HepG2 (cell line): ENCODE measurements at regions not wholly inside any gene's neighbourhood (a gene's known extent, or its start where the extent isn't known, plus 50 kb on each side); places are given as distances from the start of the nearest gene placed in this dataset.
A peak's percentile ranks its signal among the peaks of the same experiment; 100 is the strongest.

Experiments used
- DNMT3B ChIP-seq: conservative IDR thresholded peaks from 2 replicates; pipeline ENCODE4 v1.6.1; 2016; ENCODE audit warnings: missing biosample characterization, control low read depth
- ETV6 ChIP-seq: sonication (generic); formaldehyde crosslinking; conservative IDR thresholded peaks from 2 replicates; pipeline ENCODE4 v1.4.0; 2020; ENCODE audit warnings: missing genetic modification reagents
- FOXJ3 ChIP-seq: sonication (generic); formaldehyde crosslinking; IDR thresholded peaks from 2 replicates; pipeline ENCODE4 v1.4.0; 2020; ENCODE audit warnings: missing genetic modification reagents, mild to moderate bottlenecking, borderline replicate concordance
- HDAC1 ChIP-seq: sonication (generic); formaldehyde crosslinking; IDR thresholded peaks from 2 replicates; pipeline ENCODE4 v1.5.1; 2020; ENCODE audit warnings: mild to moderate bottlenecking, missing genetic modification reagents
- HNRNPL ChIP-seq: fragments of 200-400 bp; formaldehyde crosslinking; IDR thresholded peaks from 2 replicates; pipeline ENCODE4 v1.6.1; 2017; ENCODE audit warnings: mild to moderate bottlenecking, low read depth, low read length
- HOXA7 ChIP-seq: sonication (generic); formaldehyde crosslinking; IDR thresholded peaks from 2 replicates; pipeline ENCODE4 v1.8.1; 2022; ENCODE audit warnings: mild to moderate bottlenecking, missing genetic modification reagents, moderate library complexity
- IKZF4 ChIP-seq: sonication (generic); formaldehyde crosslinking; IDR thresholded peaks from 2 replicates; pipeline ENCODE4 v1.5.1; 2020; ENCODE audit warnings: borderline replicate concordance, mild to moderate bottlenecking, low read depth, missing genetic modification reagents; ENCODE audit errors: not compliant biosample characterization
- JUND ChIP-seq: sonication (generic); formaldehyde crosslinking; IDR thresholded peaks from 2 replicates; pipeline ENCODE4 v1.8.0; 2022; ENCODE audit warnings: mild to moderate bottlenecking, missing genetic modification reagents
- MTERF4 ChIP-seq: sonication (generic); formaldehyde crosslinking; IDR thresholded peaks from 2 replicates; pipeline ENCODE4 v1.8.0; 2023; ENCODE audit warnings: mild to moderate bottlenecking, missing genetic modification reagents
- MXD3 ChIP-seq: IDR thresholded peaks from 2 replicates; pipeline ENCODE4 v1.6.1; 2016; ENCODE audit warnings: mild to moderate bottlenecking, missing biosample characterization, missing genetic modification reagents
- NFRKB ChIP-seq: fragments of 450-650 bp; IDR thresholded peaks from 2 replicates; pipeline ENCODE4 v1.6.1; 2017
- RBFOX2 ChIP-seq: fragments of 200-400 bp; formaldehyde crosslinking; IDR thresholded peaks from 2 replicates; pipeline ENCODE4 v1.6.1; 2017; ENCODE audit warnings: low read depth, mild to moderate bottlenecking, low read length
- RXRB ChIP-seq: IDR thresholded peaks from 2 replicates; pipeline ENCODE4 v1.6.1; 2016; ENCODE audit warnings: borderline replicate concordance, missing genetic modification reagents, missing compliant biosample characterization
- SAP130 ChIP-seq: IDR thresholded peaks from 2 replicates; pipeline ENCODE4 v1.6.1; 2016; ENCODE audit warnings: low read depth
- TARDBP ChIP-seq: sonication (generic); formaldehyde crosslinking; IDR thresholded peaks from 2 replicates; pipeline ENCODE4 v1.8.0; 2022; ENCODE audit warnings: mild to moderate bottlenecking, missing genetic modification reagents
- TFAP4 ChIP-seq: sonication (generic); IDR thresholded peaks from 2 replicates; pipeline ENCODE4 v1.6.1; 2016; ENCODE audit warnings: low read depth, borderline replicate concordance
- TMF1 ChIP-seq: sonication (generic); formaldehyde crosslinking; IDR thresholded peaks from 2 replicates; pipeline ENCODE4 v1.8.1; 2022; ENCODE audit warnings: low read depth, missing genetic modification reagents
- ZBED4 ChIP-seq: sonication (generic); formaldehyde crosslinking; IDR thresholded peaks from 2 replicates; pipeline ENCODE4 v1.4.0; 2020; ENCODE audit warnings: missing genetic modification reagents, borderline replicate concordance
- ZNF30 ChIP-seq: sonication (generic); formaldehyde crosslinking; IDR thresholded peaks from 2 replicates; pipeline ENCODE4 v1.5.0; 2020; ENCODE audit warnings: mild to moderate bottlenecking, missing genetic modification reagents
- ZNF337 ChIP-seq: sonication (generic); formaldehyde crosslinking; IDR thresholded peaks from 2 replicates; pipeline ENCODE4 v1.5.1; 2020; ENCODE audit warnings: missing genetic modification reagents, low read depth, mild to moderate bottlenecking, borderline replicate concordance
- ZNF350 ChIP-seq: sonication (generic); formaldehyde crosslinking; IDR thresholded peaks from 2 replicates; pipeline ENCODE4 v1.4.0; 2020; ENCODE audit warnings: mild to moderate bottlenecking, low read depth, missing genetic modification reagents, borderline replicate concordance
- ZNF512 ChIP-seq: sonication (generic); formaldehyde crosslinking; IDR thresholded peaks from 2 replicates; pipeline ENCODE4 v1.4.0; 2020; ENCODE audit warnings: mild to moderate bottlenecking, missing genetic modification reagents
- ZNF878 ChIP-seq: sonication (generic); formaldehyde crosslinking; IDR thresholded peaks from 2 replicates; pipeline ENCODE4 v1.8.1; 2023; ENCODE audit warnings: mild to moderate bottlenecking, missing genetic modification reagents, moderate library complexity

GRCh38 chr7:130912862-130913638 lies 179.0 kb upstream of the KLF14 start (continued):
- TF ChIP-seq JUND (CRISPR knock-in tag) (peak; percentile 34; the same call in 1 of the 2 replicates), HOXA7 (CRISPR knock-in tag) (no peak), MXD3 (CRISPR knock-in tag) (peak; percentile 28; the same call in 1 of the 2 replicates), MTERF4 (CRISPR knock-in tag) (no peak), ZNF512 (CRISPR knock-in tag) (no peak), ETV6 (CRISPR knock-in tag) (no peak), ZBED4 (CRISPR knock-in tag) (no peak), ZNF350 (CRISPR knock-in tag) (0 out of 2 replicates have a peak, but pooled peaks have one; percentile 43), ZNF337 (CRISPR knock-in tag) (no peak), HNRNPL (no peak), DNMT3B (CRISPR knock-in tag) (peak; percentile 70; the same call in 1 of the 2 replicates), HDAC1 (no peak), SAP130 (CRISPR knock-in tag) (peak; percentile 85), TMF1 (no peak), FOXJ3 (CRISPR knock-in tag) (no peak), RXRB (CRISPR knock-in tag) (0 out of 2 replicates have a peak, but pooled peaks have one; percentile 36), NFRKB (no peak), IKZF4 (CRISPR knock-in tag) (no peak), TFAP4 (no peak; the same call in 1 of the 2 replicates), ZNF878 (CRISPR knock-in tag) (0 out of 2 replicates have a peak, but pooled peaks have one; percentile 51), ZNF30 (CRISPR knock-in tag) (no peak), RBFOX2 (no peak), TARDBP (CRISPR knock-in tag) (no peak; the same call in 1 of the 2 replicates)
